GM04503 (cell line): ENCODE measurements at regions not wholly inside any gene's neighbourhood (a gene's known extent, or its start where the extent isn't known, plus 50 kb on each side); places are given as distances from the start of the nearest gene placed in this dataset.

ENCODE experiments used
- DNase-seq: peaks from one replicate; pipeline ENCODE4 v3.0.0-alpha.2; 2012; ENCODE audit warnings: low read depth

DNA sequence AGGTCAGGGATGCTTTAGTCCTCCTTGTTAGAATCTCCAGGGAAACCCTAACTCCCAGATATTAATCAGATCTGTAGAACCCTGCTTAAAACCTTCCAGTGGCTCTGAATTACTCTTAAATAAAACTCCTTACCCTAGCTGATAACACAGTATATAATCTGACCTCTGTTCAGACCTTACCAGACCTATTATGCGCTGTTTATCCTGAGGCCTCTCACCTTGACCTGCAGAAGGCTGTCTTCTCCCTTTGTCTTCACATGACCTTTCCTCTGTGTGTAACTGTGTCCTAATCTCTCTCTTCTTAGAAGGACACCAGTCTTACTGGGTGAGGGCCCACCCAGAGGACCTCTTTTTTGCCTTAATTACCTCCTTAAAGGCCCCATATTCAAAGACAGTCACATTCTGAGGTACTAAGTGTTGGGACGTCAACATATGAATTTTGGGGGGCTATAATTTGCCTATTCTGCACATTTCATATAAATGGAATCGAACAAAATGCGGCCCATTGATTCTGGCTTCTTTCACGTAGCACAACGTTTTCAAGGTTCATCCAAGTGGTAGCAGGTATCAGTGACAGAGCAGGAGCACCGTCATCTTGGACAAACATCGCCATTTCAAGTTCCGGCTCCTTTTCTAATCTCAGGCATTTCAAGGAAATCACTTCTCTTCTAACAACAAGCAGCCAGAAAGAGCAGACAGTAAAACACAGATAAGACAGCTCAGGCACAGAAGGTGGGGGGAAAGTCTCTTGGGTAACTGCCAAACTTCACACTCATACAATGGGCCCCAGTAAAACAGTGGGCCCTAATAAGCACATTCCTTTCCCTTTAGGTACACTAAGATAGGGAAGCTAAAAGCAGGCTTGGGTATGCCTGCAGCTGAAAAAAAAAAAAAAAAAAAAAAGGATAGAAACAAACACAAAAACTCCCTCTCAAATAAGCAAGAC lies 200.2 kb upstream of the NUDT4 start:
- DNase-seq = no peak

DNA sequence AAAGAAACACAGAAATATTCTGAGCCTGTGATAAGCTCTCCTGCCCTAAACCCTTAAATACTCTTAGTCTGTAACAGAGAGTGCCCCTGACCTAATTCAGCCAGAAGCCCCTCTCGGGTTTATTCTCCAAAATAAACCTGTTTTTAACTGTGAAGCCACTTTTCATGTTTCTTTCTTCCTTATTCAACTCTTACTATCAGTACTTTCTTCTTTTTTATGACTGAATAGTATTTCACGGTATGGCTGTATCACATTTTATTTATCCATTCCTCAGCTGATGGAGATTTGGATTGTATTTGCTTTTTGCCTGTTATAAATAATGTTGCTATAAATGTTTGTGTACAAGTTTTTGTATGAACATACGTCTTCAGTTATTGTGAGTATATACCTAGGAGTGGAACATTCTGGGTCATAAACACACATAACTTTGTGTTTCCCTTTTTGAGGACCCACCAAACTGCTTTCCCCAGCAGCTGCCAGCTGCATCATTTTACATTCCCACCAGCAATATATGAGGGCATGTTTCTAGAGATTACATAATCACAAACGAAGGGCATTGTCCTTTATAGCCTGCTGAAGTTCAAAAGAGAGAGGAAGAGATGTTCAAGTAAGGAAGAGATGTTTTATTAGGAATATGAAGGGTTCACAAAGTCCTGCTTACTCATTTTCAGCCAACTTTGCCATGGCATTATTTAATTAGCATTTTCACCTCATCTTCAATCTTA lies 199.4 kb upstream of the NUDT4 start:
- DNase-seq = no peak

DNA sequence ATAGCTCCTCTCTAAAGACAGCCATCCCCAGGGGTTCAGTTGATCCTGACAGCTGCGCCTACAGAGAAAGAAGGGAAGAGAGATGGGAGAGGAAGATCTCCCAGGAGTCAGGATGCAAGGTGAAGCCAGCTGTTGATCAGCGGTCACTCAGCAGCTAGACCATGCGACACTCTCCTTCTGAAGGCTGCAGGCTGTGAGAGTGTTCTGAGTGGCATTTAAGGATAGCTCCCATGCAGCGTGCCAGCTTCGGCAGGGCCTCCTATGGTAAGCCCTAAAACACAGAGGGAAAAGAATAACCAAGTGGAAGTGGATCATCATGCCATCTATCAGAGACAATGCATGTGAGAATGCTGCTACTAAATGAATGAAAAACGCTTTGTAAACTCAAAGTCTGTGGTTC lies 197.9 kb upstream of the NUDT4 start:
- DNase-seq = no peak

DNA sequence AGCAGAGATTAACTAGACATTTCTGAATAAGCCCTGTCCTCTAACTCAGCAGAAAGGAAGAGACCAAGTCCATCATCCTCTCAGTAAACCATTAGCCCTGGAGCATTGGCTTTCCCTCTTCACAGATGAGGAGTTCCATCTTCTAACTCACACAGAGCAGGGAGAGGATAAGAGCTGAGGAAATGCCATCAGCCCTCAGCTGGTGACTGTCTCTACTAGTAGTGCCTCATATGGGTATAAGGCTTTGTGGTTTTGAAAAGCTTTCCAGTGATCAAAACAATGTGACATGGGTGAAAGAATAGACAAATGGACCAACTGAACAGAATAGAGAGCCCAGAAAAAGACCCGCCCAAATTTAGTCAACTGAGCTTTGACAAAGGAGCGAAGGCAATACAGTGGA lies 197.2 kb upstream of the NUDT4 start:
- DNase-seq = no peak

DNA sequence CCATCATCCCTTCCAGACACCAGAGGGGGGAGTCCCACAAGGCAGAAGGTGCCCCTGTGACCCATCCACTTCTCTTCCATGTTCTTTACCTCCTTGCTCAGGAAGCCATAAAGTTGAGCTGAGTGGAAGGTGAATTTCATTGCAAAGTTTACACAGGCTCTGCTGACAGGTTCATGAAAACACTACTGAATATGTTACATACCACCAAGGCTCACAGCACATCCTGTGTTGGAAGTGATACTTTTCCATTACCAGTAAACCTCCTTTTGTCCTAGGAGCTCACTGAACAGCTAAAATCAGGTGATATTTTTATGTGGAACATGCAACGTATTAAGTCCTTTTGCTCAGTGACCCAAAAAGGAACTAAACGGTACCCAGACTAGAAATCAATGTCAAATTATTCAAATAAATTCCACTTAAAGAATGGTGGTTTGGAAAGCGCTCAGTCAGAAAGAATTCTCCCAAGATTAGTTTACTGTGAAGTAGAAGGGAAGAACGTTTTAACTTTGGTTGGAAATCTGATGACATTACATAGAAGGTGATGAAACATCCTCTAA lies 196.2 kb upstream of the NUDT4 start:
- DNase-seq = no peak

DNA sequence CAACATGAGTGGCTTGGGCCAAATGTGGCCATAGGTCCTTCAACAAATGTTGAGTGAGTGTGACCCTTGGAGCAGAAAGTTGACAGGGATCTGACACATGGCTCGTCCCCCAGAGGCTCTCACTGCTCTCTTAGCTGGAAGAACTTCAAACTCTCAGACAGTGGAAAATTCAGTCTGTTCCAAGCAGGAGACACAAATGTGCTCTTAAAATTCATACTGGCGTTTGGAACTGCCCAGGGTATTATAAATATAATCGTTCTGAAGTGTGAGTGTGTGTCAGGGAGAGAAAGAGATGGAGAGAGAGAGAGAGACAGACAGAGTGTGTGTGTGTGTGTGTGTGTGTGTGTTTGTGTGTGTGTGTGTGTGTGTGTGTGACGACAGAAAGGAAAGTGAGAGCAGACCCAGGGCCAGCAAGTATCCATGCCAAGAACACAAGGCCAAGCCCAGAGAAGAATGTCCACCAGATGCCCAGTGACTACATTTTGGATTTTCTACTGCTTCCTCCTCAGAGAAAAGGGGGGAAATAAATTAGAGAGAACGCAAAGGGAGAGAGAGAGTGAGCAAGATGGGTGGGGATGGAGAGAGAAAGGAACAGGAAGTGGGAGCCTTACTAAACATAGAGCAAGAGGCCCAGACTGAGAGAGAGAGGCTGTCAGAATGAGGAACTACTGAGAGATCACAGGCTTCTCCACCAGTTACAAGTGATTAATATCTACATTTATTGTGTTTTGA lies 193.6 kb upstream of the NUDT4 start:
- DNase-seq = no peak

DNA sequence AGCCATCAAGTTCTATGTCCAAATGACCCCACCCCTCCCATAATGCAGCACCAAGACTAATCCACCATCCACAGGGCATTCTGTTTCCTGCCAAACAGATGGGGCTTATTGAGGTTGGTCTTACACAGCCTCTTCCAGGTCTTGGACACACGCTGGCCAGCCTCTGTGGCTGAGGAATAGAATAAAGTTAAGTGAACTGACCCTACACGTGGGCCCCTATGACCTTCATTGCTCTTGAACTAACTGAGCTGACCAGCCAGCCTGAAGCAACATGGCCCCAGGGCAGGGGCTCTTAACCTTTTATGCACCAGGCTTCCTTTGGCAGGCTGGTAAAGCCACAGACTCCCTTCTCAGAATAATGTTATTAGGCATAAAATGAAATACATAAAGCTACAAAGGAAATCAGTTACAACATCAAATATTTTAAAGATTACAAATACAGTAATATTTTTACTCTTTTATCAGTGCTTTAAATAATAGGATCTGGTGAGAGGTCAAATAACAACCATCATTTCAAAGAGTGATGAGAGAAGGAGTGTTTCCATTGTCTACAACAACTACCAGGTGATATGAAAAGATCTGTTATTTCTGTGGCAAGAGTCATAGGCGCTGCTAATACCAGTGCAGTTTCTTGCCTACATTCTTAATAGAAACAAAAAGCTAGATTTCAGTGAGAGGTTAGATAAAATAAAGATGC lies 192.9 kb upstream of the NUDT4 start:
- DNase-seq = no peak

DNA sequence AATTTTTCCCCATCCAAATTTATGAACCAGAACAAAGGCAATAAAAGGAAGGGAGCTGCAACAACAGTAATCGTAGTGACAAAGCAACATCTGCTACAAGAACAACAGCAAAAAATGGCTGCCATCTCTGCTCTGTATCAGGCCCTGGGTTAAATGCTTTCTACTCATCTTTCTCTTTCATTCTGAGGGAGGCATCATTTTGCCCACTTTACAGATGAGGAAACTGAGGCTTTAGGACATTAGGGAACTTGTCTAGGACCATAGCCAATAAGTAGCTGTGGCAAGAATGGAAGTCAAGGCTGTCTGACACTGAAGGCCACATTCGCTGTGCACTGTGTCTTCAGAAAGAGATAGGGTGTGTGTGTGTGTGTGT lies 192.4 kb upstream of the NUDT4 start:
- DNase-seq = no peak

DNA sequence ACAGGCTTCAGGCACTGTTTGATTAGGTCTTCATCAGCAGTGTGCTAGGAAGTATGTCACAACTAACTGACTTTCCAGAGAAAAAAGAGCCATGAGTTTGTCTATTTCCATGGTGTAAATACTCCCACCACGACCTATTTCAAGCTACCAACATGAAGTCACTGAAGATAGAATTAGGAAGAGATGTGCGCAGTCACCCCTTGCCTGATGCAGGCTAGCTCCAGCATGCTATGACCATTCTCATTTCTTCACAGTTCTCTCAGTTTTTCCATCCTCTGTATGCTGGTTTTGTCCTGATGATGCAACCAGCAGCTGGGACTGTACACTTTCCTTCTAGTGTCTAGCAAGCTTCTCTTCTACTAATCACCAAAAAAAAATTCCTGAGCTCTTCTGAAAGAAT lies 191.6 kb upstream of the NUDT4 start:
- no peak for DNase-seq

DNA sequence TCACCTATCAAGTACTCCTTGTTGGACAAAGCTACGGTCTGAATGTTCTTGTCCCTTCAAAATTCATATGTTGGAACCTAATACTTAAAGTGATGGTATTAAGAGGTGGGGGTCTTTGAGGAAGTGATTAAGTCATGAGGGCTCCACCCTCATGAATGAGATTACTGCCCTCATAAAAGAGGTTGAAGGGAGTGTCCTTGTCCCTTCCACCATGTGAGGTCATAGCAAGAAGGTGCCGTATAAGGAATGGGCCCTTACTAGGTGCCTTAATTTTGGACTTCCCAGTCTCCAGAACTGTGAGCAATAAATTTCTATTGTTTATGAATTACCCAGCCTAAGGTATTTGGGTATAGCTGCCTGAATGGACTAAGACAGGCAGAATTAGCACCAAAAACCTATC lies 191.1 kb upstream of the NUDT4 start:
- DNase-seq = no peak

DNA sequence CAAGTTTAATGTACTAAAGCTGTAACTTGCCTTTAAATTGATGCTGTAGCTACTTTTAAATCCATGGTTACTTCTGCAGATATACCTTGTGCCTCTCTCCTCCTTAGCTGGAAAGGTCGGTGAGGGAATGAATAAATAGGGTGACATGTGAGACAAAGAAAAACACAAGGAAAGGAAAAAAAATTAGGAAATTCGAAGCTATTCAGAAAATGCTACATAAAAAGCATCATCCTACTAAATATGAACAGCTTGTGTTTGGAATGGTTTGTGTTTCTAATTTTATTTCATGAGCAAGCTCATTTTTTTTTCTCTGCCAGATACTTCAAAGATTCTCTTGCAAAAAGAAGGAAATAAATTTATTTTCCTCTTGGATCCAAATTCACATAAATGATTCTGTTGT lies 186.3 kb upstream of the NUDT4 start:
- DNase-seq = no peak

DNA sequence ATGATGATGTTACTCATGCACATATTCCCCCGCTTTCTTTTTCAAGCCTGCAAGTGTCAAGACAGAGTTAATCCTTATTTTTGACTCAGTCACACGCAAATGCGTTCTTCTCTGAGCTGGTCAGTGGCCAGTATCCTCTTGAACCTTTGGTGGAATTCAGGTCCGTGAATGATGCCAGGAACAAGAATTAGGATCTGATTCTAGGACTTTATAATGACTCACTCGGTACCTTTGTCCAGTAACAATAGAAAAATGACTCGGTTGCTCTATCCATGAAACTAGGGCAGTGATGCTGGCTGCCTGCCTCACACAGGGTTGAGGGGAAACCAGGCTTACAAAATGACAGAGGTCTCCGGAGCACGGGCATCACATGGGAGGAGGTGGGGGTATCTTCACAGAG lies 185.8 kb upstream of the NUDT4 start:
- DNase-seq = peak; percentile 89

DNA sequence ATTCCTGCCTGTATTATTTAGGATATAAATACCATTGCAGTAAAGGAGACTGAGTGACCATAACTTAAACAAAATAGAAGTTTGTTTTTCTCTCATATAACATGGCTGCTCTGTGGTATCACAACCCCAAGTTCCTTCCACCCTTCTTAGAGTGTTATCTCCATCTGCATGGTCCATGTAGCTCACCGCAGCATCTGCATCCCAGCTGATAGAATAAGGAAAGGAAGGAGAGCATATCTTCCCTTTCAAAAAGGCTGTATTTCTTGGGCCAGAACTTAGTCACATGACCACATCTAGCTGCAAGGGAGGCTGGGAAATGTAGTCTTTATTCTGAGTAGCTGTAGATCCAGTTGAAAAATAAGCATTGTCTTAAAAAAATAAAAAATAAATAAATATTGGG lies 184.8 kb upstream of the NUDT4 start:
- DNase-seq = no peak

DNA sequence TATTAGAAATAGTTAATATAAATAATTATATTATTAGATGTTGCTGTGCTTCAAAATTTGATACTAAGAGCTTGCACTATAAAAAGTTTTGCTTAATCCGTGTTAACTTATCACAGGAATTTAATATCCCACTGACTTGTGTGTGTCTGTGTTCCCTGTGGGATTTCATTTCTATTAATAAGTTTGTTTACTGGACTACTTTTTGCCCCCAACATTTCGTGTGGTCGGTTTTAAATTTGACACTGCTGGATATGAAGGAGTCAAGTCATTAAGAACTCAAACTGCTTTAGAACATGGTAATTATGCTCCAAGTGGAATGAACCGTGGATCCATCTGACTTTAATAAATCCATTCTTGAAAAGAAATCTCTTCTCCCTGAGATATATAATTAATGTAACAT lies 182.2 kb upstream of the NUDT4 start:
- DNase-seq = no peak

DNA sequence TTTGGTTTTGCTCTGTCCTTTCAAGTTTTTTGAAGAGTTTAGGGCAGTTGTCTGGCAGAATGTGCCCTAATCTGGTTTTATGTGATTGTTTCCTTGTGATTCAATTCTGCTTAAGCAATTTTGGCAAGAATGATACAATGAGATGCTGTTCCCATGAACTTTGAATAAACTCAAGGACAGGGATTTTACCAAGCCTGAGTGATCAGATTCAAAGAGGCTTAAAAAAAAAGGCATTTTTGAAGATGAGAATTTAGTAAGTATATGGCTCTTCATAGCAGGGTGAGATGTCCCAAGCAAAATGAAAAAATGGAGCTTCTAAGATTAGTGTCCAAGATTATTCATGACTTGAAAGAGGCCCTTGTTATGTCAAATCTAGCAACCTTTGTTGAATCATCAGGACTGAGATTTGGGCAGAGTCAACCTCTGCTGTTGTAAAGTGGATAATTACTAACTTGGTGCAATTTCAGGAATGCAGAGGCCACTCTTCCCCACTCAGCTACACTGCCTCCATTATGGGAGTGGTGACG lies 180.6 kb upstream of the NUDT4 start:
- DNase-seq = peak; percentile 56

DNA sequence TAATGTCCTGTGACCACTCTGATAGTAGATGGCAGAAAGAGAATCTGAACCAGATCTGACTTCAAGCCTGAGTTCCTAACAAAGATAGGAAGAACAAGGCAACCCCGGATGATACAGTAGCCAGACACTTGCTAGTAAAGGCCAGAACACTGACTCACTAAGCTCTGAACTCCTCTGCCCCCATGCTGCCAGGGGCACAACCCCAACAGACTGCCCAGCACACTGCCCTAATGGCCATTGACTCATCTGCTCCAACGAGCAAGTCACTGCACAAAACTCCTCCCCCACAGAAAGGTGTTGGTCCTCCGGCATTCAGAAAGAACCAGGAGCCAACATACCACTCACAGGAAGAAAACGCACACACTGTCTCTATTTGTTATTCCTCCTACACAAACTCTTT lies 179.6 kb upstream of the NUDT4 start:
- peak; percentile 73 for DNase-seq

DNA sequence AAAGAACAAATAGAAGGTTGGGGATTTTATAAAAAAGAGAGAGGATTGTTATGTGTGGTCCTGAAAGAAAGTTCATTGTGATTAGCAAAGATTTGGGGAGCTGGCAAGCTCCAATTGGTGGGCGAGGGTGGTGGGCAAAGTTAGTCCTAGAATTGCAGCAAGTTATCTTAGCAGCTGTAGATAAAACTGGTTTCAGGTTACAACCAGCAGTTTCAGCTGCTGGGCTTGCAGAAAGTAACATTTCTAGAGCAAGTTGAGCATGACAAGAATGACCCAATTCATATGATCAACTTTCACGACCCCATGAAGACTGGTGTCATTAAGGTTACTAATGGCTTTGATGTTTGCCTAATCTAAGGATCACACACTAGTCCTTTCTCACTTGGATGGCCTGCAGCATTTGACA lies 177.9 kb upstream of the NUDT4 start:
- DNase-seq = no peak

DNA sequence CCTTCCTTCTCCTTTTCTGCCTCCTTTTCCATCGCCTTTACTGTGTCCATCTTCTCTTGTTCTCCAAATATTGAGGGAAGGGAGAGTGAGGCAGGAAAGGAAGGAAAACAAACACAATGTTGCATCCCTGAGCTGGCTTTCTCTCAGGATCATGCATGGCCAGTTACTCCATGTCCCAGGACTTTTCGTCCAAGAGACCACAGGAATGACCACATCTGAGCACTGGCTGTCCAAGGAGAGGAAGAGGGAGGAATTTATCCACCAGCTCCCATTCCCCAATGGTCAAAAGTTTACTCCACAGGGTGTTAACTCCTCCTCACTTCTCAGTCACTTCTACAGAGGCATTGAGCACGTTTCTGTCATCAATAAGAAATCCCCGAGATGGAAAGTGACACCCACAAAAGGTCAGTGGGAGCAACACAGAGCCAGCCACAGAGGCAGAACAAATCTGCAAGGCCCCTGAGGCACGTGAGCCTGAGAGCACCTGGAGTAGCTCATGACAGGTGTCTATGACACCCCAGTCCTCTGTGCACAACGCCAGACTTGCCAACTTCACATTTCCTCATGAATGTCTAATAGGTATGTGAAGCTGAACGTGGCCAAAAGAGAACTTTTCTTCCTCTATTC lies 177.3 kb upstream of the NUDT4 start:
- no peak for DNase-seq

DNA sequence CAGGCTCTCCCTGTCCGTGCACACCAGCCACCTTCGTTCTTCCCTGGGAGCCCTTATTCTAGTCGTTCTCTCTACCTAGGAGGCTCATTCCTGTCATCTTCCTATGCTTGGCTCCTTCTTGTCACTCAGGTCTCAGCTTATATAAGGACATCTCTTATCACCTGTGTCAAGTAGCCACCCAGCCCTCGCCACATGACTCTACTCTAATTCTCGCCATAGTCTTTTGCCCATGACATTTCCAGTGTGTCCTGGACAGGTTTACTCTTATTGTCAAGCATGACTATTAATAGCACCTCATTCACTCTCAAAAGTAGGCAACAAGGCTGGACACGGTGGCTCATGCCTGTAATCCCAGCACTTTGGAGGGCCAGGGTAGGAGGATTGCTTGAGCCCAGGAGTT lies 175.7 kb upstream of the NUDT4 start:
- DNase-seq = no peak

DNA sequence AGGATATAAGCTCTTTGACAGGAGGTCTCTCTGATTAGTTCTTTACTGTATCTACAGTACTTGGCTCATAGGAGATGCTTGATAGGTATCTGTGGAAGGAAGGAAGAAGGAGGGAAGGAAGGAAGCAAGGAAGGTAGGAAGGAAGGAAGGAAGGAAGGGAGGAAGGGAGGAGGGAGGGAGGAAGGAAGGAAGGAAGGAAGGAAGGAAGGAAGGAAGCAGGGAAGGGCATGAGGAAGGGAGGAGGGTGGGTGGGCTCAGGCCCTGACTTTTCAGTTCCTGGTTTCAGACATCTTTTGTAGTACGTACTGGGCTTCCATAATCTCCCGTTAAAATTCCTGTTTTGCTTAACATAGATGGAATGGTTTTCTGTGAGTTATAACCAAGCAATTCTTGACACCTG lies 175.0 kb upstream of the NUDT4 start:
- no peak for DNase-seq

DNA sequence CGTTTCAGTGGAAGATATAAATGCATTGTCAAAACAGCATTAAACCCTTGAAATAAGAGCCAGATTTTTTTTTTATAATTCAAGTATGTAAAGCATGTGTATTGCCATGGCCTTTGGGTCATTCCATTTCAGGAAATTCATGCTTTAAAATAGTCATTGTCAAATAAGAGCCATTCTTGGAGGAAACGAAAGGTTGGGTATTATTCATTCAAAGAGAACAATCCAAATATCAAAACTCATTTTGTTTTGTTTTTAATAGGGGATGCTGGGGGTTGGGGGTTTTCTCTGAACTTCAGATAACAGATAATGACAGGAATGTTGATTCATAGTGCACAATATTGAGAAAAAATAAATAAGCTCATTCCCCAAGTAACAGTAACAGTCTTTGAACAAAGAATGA lies 174.4 kb upstream of the NUDT4 start:
- no peak for DNase-seq
